Choroid plexus epithelial cell (primary cell): ENCODE measurements at regions not wholly inside any gene's neighbourhood (a gene's known extent, or its start where the extent isn't known, plus 50 kb on each side); places are given as distances from the start of the nearest gene placed in this dataset.

ENCODE experiments used
- DNase-seq: peaks from one replicate; pipeline ENCODE4 v3.0.0-alpha.2; 2010; ENCODE audit warnings: low read depth
- H3K4me3 ChIP-seq: 2 replicates; pipeline ENCODE4 v1.5.1; 2011; ENCODE audit warnings: low read depth, mild to moderate bottlenecking, control low read depth, low read length, moderate library complexity
- TF ChIP-seq, protein P1 (sequence below): conservative IDR thresholded peaks from 2 replicates; pipeline ENCODE4 v1.5.1; 2011; ENCODE audit warnings: low read depth, mild to moderate bottlenecking, control low read depth, inconsistent platforms, low read length, moderate library complexity

DNA sequence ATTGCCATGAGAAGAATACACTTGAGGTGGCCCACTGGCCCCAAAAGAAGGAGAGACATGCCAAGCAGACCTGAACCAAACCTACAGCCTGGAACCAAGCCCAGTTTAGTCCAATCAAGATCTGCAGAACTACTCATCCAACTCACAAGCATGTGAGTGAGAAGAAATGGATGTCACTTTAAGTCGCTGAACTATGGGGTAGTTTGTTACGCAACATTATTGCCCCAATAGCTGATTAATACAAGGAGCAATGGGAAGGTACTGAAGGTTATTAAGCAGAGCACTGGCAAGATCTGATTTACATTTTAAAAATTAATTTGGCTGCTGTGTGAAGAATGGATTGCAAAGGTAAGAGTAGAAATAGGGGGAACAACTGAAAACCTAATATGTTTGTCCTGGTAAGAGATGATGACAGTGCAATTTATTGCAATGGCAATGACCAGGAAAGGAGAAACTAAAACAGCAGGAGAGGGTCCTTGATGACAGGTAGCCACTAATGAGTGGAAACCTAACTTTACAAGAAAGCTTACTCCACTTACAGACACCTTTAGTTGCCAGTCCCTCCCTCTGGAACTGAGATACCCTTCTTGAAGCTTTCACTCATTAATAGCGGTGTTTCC lies 132.9 kb upstream of the GRIA1 start:
- DNase-seq, result no peak
- TF ChIP-seq, protein P1, sequence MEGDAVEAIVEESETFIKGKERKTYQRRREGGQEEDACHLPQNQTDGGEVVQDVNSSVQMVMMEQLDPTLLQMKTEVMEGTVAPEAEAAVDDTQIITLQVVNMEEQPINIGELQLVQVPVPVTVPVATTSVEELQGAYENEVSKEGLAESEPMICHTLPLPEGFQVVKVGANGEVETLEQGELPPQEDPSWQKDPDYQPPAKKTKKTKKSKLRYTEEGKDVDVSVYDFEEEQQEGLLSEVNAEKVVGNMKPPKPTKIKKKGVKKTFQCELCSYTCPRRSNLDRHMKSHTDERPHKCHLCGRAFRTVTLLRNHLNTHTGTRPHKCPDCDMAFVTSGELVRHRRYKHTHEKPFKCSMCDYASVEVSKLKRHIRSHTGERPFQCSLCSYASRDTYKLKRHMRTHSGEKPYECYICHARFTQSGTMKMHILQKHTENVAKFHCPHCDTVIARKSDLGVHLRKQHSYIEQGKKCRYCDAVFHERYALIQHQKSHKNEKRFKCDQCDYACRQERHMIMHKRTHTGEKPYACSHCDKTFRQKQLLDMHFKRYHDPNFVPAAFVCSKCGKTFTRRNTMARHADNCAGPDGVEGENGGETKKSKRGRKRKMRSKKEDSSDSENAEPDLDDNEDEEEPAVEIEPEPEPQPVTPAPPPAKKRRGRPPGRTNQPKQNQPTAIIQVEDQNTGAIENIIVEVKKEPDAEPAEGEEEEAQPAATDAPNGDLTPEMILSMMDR, result no peak
- no peak overlapping the region for H3K4me3 ChIP-seq

DNA sequence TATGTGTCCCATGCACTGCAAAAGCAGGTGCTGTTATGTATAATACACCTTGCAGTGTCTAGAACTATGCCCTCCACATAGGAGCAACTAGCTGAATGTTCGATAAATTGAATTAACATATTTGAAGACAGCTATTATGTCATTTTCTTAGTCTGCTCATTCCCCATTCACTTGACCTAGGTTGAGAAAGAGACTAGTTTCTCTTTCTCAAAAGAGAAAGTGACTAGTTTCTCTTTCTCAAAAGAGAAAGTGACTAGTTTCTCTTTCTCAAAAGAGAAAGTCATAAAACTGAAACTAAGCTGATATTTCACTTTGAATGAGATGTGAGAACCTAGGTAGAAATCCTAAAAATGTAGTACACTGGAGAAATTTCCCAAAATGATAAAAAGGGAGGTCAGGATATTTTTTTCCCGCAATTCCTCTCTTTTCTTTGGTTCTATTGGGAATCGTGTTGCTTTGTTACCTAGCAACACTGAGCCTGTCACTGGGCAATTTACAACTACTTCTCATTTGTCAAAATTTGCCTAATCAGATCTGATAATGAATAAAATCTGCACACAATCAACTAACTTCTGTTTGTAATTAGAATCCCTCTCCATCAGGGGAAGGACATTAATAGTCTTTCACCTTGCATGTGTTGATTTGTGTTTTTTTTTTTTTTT lies 132.0 kb upstream of the GRIA1 start:
- DNase-seq, result no peak
- TF ChIP-seq, protein P1, result no peak
- H3K4me3 ChIP-seq, result no peak overlapping the region

DNA sequence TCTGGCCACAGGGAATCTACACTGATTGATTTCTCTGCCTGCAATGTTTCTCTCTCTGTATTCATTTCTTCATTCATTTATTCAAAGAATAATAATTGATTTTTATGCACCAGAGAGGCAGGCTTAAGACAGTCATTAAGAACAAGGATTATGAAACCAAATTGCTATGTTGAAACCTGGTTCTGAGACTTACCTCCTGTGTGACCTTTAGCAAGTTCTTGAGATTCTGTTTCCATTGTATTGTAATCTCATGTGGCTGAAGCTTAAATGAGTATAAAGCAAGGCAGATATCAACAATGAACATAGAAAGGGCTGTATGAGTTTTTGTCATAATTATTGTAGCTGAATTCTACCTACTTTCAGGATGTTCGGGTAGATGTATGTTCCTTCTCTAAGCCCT lies 129.6 kb upstream of the GRIA1 start:
- no peak overlapping the region for H3K4me3 ChIP-seq
- TF ChIP-seq, protein P1, result no peak
- no peak for DNase-seq

DNA sequence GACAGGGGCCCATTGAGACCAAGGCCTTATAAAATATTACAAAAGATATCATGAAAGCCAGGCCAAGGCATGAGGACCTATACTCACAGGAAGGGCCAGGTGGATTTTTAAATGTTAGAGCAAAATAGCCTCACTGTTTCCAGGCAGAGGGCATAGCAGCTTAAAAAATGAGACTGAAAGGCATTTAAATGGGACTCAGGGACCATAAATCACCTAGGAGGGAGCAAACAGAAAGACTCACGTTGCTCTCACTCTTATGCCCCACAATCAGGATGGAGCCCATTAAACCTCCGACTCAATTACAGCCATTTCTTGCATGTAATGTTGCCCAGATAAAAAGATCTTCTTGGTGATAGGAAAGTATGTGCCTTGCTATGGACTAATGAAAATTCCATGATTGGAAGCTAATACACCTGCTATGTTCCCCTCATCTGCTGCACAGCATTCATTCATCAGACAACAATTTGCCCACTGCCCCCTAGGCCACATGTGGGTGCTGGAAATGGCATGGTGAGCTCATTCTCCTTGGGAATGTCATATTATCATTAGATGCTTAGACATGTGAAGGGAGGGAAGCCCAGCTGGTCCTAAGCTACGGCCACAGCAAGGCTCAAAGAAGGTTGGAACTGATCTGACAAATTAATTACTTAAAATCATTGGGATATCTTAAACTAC lies 128.6 kb upstream of the GRIA1 start:
- no peak overlapping the region for H3K4me3 ChIP-seq
- TF ChIP-seq, protein P1, result no peak
- no peak for DNase-seq

DNA sequence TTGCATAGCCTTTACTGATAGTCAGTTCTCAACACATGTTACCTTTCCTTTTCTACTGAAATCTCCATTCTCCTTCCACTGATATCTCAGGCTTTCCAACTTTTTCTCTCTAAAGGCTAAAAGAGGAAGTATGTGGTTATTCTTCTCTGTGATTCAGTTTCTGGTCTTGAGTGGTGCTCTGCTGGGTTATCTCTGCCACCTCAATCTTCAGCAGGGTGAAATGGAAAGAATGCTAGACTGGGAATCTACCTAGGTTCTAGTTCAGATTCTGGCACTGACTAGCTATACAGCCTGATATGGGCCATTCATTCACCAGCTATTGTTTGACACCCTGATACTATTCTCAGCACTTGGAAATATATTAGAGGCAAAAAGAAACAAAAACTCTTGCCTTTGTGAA lies 124.9 kb upstream of the GRIA1 start:
- H3K4me3 ChIP-seq, result no peak overlapping the region
- TF ChIP-seq, protein P1, result no peak
- DNase-seq, result no peak

DNA sequence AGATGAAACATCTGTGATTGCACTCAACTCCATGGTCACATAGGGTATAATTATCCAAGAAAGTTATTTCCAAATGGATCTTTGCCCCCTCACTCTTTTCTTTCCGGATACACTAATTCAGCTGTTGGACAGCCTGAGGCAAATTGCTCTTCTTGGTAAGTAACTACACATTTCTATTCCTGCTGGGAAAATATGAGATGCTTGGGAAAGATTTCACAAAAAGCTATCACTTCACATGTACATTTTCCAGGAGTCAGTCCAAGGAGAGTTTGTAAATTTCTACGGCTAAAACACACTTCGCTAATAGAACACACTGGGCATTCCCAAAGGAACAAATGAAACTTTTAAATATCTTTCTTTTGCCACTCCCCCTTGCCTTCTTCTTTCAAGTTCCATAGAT lies 123.0 kb upstream of the GRIA1 start:
- TF ChIP-seq, protein P1, result no peak
- H3K4me3 ChIP-seq, result no peak overlapping the region
- no peak for DNase-seq
